ENCODE measurements at regions not wholly inside any gene's neighbourhood (a gene's known extent, or its start where the extent isn't known, plus 50 kb on each side); places are given as distances from the start of the nearest gene placed in this dataset.

GRCh38 chr1:238241607-238242006 is 350.9 kb upstream of the ZP4 start:
- Histone ChIP-seq H3K4me3 (ENCODE audit: low read depth, low read length) (no peak overlapping the region), H3K27me3 (ENCODE audit: control insufficient read depth, insufficient read depth, low read length) (no peaks in the 10 kb centered on the region), H3K36me3 (ENCODE audit: control insufficient read depth, insufficient read depth, low read length) (no peaks in the 10 kb centered on the region)
- no peak for TF ChIP-seq CTCF (IDR thresholded peaks at IDR 0.05; ENCODE audit: insufficient read depth, low read length, poor library complexity, severe bottlenecking)
- DNase-seq (ENCODE audit: low read depth): no peak

- DNase-seq (ENCODE audit: low read depth): no peak
- Histone ChIP-seq H3K27me3 (ENCODE audit: control insufficient read depth, insufficient read depth, low read length) (no peaks in the 10 kb centered on the region), H3K4me3 (ENCODE audit: low read depth, low read length) (no peak overlapping the region), H3K36me3 (ENCODE audit: control insufficient read depth, insufficient read depth, low read length) (no peaks in the 10 kb centered on the region)
- TF ChIP-seq CTCF (IDR thresholded peaks at IDR 0.05; ENCODE audit: insufficient read depth, low read length, poor library complexity, severe bottlenecking): no peak
Measured at GRCh38 chr1:238239343-238239742, 348.6 kb upstream of the ZP4 start.

DNA sequence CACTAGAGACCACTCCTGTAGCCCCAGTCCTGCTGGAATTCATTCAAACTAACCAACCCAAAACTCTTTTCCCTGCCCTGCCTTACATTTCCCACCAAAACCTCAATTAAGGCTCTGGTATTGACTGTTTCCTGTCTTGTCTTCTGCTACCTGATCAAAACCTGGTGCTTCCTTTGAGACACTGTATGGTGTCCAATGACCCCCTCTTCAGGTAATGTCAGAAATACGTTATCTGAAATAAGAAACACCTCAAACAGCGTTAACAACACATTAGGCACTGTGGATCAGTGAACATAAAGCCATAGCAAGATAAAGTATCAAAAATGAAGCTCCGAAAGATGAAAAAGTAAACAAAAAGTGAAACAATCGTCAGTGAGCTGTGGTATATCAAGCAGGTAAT is 343.2 kb upstream of the ZP4 start:
- H3K4me3 ChIP-seq (ENCODE audit: low read depth, low read length): no peak overlapping the region
- DNase-seq (ENCODE audit: low read depth): no peak
- no peaks in the 10 kb centered on the region for H3K36me3 ChIP-seq (ENCODE audit: control insufficient read depth, insufficient read depth, low read length)
- H3K27me3 ChIP-seq (ENCODE audit: control insufficient read depth, insufficient read depth, low read length): no peaks in the 10 kb centered on the region
- no peak for TF ChIP-seq CTCF (IDR thresholded peaks at IDR 0.05; ENCODE audit: insufficient read depth, low read length, poor library complexity, severe bottlenecking)

DNA sequence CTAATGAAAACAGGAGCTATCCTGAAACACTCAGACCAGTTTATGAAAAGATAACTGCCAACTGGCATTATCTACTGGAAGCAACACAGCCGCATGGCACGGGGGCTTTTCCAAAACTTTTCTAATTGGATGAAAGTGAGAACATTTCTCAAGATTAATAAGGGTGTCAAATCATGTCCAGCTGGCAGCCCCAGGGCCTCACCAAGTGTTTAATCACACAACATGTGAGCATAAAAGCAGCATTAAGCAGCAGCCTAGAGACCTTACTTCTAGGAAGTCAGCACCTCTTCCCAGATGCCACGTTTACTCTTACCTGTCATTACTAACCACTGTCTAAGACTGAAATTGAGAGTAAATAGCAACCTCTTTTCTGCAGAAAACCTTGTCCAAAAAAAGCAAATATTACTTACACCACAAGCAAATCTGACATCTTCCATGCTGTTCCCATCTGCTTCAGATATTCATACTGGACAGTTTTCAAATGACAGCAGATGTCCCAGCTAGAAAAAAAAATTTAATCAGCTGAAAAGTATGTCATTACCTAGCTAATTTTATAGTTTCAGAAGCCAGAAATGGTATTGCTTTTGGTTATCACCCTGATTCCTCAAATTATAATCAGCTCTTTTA is 341.5 kb upstream of the ZP4 start:
- H3K36me3 ChIP-seq (ENCODE audit: control insufficient read depth, insufficient read depth, low read length): no peaks in the 10 kb centered on the region
- DNase-seq (ENCODE audit: low read depth): no peak
- H3K27me3 ChIP-seq (ENCODE audit: control insufficient read depth, insufficient read depth, low read length): no peaks in the 10 kb centered on the region
- TF ChIP-seq CTCF (IDR thresholded peaks at IDR 0.05; ENCODE audit: insufficient read depth, low read length, poor library complexity, severe bottlenecking): no peak
- H3K4me3 ChIP-seq (ENCODE audit: low read depth, low read length): no peak overlapping the region

DNA sequence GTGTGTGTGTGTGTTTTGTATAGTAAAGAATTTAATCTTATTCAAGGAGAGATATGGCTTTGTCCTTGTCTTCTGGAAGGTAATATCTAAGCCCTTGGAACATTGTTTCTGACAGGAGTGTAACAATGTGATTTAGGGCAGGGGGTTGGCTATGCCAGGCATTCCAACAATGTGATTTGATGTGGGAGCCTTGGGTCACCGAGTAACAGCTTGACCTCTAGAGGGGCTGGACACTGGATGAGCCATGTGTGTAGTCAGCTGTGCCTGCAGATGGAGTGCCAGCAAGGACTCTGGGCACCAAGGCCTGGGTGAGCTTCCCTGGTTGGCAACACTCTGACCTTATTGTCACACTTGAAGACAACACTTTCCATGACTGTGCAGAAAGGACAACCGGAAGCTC is 336.1 kb upstream of the ZP4 start:
- H3K27me3 ChIP-seq (ENCODE audit: control insufficient read depth, insufficient read depth, low read length): no peaks in the 10 kb centered on the region
- no peak for TF ChIP-seq CTCF (IDR thresholded peaks at IDR 0.05; ENCODE audit: insufficient read depth, low read length, poor library complexity, severe bottlenecking)
- peak; percentile 4 for DNase-seq (ENCODE audit: low read depth)
- H3K4me3 ChIP-seq (ENCODE audit: low read depth, low read length): no peak overlapping the region
- H3K36me3 ChIP-seq (ENCODE audit: control insufficient read depth, insufficient read depth, low read length): no peaks in the 10 kb centered on the region

- DNase-seq (ENCODE audit: low read depth): peak; percentile 55
- H3K4me3 ChIP-seq (ENCODE audit: low read depth, low read length): no peak overlapping the region
- H3K27me3 ChIP-seq (ENCODE audit: control insufficient read depth, insufficient read depth, low read length): no peaks in the 10 kb centered on the region
- no peak for TF ChIP-seq CTCF (IDR thresholded peaks at IDR 0.05; ENCODE audit: insufficient read depth, low read length, poor library complexity, severe bottlenecking)
- no peaks in the 10 kb centered on the region for H3K36me3 ChIP-seq (ENCODE audit: control insufficient read depth, insufficient read depth, low read length)
Measured at GRCh38 chr1:238223076-238223640, 332.4 kb upstream of the ZP4 start.

Data from kidney epithelial cell (primary cell).